ENCODE measurements at regions not wholly inside any gene's neighbourhood (a gene's known extent, or its start where the extent isn't known, plus 50 kb on each side); places are given as distances from the start of the nearest gene placed in this dataset.

- no peak overlapping the region for H3K4me3 ChIP-seq (replicated peaks; ENCODE audit: insufficient read depth, low read length)
Observed at GRCh38 chr6:147936703-147937470, 405.8 kb upstream of the SASH1 start.

GRCh38 chr6:147941143-147941542, 401.5 kb upstream of the SASH1 start:
- TF ChIP-seq POLR2AphosphoS5 (IDR thresholded peaks at IDR 0.05; ENCODE audit: low read depth) (no peak), GABPA (IDR thresholded peaks at IDR 0.05; ENCODE audit: low read depth) (no peak), SPI1 (IDR thresholded peaks at IDR 0.05; ENCODE audit: borderline replicate concordance, low read depth) (no peak), CTCF (IDR thresholded peaks at IDR 0.05; ENCODE audit: insufficient read depth, low read length) (no peak), REST (IDR thresholded peaks at IDR 0.05; ENCODE audit: insufficient replicate concordance, low read depth) (no peak)
- Histone ChIP-seq H3K4me3 (replicated peaks; ENCODE audit: insufficient read depth, low read length) (no peak overlapping the region), H3K27me3 (ENCODE audit: insufficient read depth, poor library complexity, severe bottlenecking) (no peaks in the 10 kb centered on the region), H3K27ac (replicated peaks) (no peak overlapping the region)
- no peak for DNase-seq (ENCODE audit: low read depth in 1 of 2, low spot score in 1 of 2)

More at GRCh38 chr6:147936703-147937470, 405.8 kb upstream of the SASH1 start:
- no peak for DNase-seq (ENCODE audit: low read depth in 1 of 2, low spot score in 1 of 2)
- H3K27me3 ChIP-seq (ENCODE audit: insufficient read depth, poor library complexity, severe bottlenecking), result no peaks in the 10 kb centered on the region
- no peak for TF ChIP-seq REST (IDR thresholded peaks at IDR 0.05; ENCODE audit: insufficient replicate concordance, low read depth)
- TF ChIP-seq POLR2AphosphoS5 (IDR thresholded peaks at IDR 0.05; ENCODE audit: low read depth), result no peak
- TF ChIP-seq SPI1 (IDR thresholded peaks at IDR 0.05; ENCODE audit: borderline replicate concordance, low read depth), result no peak
- TF ChIP-seq GABPA (IDR thresholded peaks at IDR 0.05; ENCODE audit: low read depth), result no peak
- no peak for TF ChIP-seq CTCF (IDR thresholded peaks at IDR 0.05; ENCODE audit: insufficient read depth, low read length)
- no peak overlapping the region for H3K27ac ChIP-seq (replicated peaks)

- no peaks in the 10 kb centered on the region for H3K27me3 ChIP-seq (ENCODE audit: insufficient read depth, poor library complexity, severe bottlenecking)
- no peak overlapping the region for H3K4me3 ChIP-seq (replicated peaks; ENCODE audit: insufficient read depth, low read length)
- no peak for DNase-seq (ENCODE audit: low read depth in 1 of 2, low spot score in 1 of 2)
- TF ChIP-seq POLR2AphosphoS5 (IDR thresholded peaks at IDR 0.05; ENCODE audit: low read depth) (no peak), SPI1 (IDR thresholded peaks at IDR 0.05; ENCODE audit: borderline replicate concordance, low read depth) (no peak), GABPA (IDR thresholded peaks at IDR 0.05; ENCODE audit: low read depth) (no peak), REST (IDR thresholded peaks at IDR 0.05; ENCODE audit: insufficient replicate concordance, low read depth) (no peak), CTCF (IDR thresholded peaks at IDR 0.05; ENCODE audit: insufficient read depth, low read length) (no peak)
- H3K27ac ChIP-seq (replicated peaks), result no peak overlapping the region
Observed at GRCh38 chr6:147942363-147942762, 400.3 kb upstream of the SASH1 start.

Measured in HL-60 (cell line).